Tongue (tissue), 1 donor: ENCODE measurements at regions not wholly inside any gene's neighbourhood (a gene's known extent, or its start where the extent isn't known, plus 50 kb on each side); places are given as distances from the start of the nearest gene placed in this dataset. TPM values are rescaled to one million over a fixed set of nuclear protein-coding genes. Genes with fewer than 3 reads are reported as not detected.

Experiments used
- small RNA-seq: library from RNA; depleted of rRNA; stranded (forward); fragments of <200 nt; gene quantifications from one replicate; pipeline ENCODE3, GENCODE V24; 2014; ENCODE audit warnings: low replicate concordance

Small RNA genes in the stretch of these regions (small RNA-seq; reads per million reads assigned to genes)
- not detected for gene RF00322
- gene RN7SL292P = not detected
- not detected for gene ROBO2P1
